ENCODE measurements at regions not wholly inside any gene's neighbourhood (a gene's known extent, or its start where the extent isn't known, plus 50 kb on each side); places are given as distances from the start of the nearest gene placed in this dataset.

DNA sequence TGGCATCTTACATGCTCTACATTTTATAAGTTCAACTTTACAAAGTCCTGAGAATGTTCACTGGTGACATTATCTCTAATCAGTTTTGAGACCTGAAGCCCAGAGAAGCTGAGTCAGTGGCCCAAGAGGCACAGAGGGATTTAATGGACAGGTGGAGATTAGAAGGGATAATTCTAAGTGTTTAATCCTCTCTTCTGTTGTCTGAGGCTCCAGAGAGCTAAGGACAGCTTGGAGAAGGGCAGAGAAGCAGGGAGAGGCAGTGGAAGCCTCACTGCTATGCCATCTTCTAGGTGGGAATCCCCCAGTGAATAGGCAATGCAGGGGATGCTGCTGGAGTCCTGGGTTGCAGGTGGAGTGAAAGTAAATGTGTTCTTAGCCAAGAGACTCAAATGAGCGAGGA is 369.4 kb upstream of the SLCO3A1 start (continued):
- TF ChIP-seq ETS1 (IDR thresholded peaks at IDR 0.05) (no peak), STAT1 (IDR thresholded peaks at IDR 0.05; ENCODE audit: unreplicated experiment) (no peak), REST (IDR thresholded peaks at IDR 0.05; ENCODE audit: unreplicated experiment) (no peak), POLR2AphosphoS5 (IDR thresholded peaks at IDR 0.05; ENCODE audit: low read depth) (no peak), NANOG (IDR thresholded peaks at IDR 0.05; ENCODE audit: borderline replicate concordance) (no peak), JUNB (IDR thresholded peaks at IDR 0.05; ENCODE audit: unreplicated experiment) (no peak), EZH2 (IDR thresholded peaks at IDR 0.05; ENCODE audit: low read depth, unreplicated experiment) (no peak), CTCF (conservative IDR thresholded peaks at IDR 0.05; ENCODE audit: low read depth in 2 of 2) (no peak), ZNF331 (CRISPR knock-in tag; IDR thresholded peaks at IDR 0.05; ENCODE audit: low read depth) (no peak)

- Histone ChIP-seq H4K20me1 (replicated peaks; ENCODE audit: insufficient read depth) (no peaks in the 10 kb centered on the region; the same call in 1 of the 2 replicates), H3F3A (replicated peaks; ENCODE audit: low read depth) (no peaks in the 10 kb centered on the region), H3K4me2 (peak overlapping the region; percentile 6; the same call in 1 of the 2 replicates), H3K27me3 (ENCODE audit: insufficient read depth) (no peaks in the 10 kb centered on the region), H3K27ac (ENCODE audit: low read depth) (no peak overlapping the region), H3K36me3 (ENCODE audit: insufficient read depth) (no peaks in the 10 kb centered on the region), H3K4me3 (no peak overlapping the region), H2AFZ (no peak overlapping the region), H3K4me1 (ENCODE audit: insufficient read depth) (peaks cover 11% of the 10 kb centered on the region; the same call in 1 of the 2 replicates), H3K79me2 (replicated peaks; ENCODE audit: insufficient read depth) (no peaks in the 10 kb centered on the region), H3K9me2 (ENCODE audit: insufficient read depth) (no peaks in the 10 kb centered on the region)
- H3K4me1 Mint-ChIP-seq = peaks cover 19% of the 10 kb centered on the region
- no peak overlapping the region for H3K27ac Mint-ChIP-seq
- TF ChIP-seq CREB1 (CRISPR knock-in tag; IDR thresholded peaks at IDR 0.05; ENCODE audit: low read depth) (no peak), ZNF114 (CRISPR knock-in tag; IDR thresholded peaks at IDR 0.05) (no peak)
- H3K27me3 Mint-ChIP-seq (ENCODE audit: insufficient read depth, low read depth, poor library complexity) = no peaks in the 10 kb centered on the region
- no peak overlapping the region for H3K4me3 Mint-ChIP-seq
- H3K36me3 Mint-ChIP-seq (ENCODE audit: low read depth) = no peaks in the 10 kb centered on the region
- ATAC-seq (no peak), DNase-seq (ENCODE audit: low spot score) (peak; percentile 3)
- H3K9me3 Mint-ChIP-seq = no peaks in the 10 kb centered on the region
Measured at GRCh38 chr15:91488452-91488851, 365.1 kb upstream of the SLCO3A1 start.
